Astrocyte of the spinal cord (primary cell): ENCODE measurements at regions not wholly inside any gene's neighbourhood (a gene's known extent, or its start where the extent isn't known, plus 50 kb on each side); places are given as distances from the start of the nearest gene placed in this dataset.
A peak's percentile ranks its signal among the peaks of the same experiment; 100 is the strongest.
"Not testable (repeated sequence)": the region's sequence is repeated elsewhere in the genome, so short reads cannot be mapped to it uniquely, and the experiment has no call there.

Source experiments
- DNase-seq: peaks from one replicate; pipeline ENCODE4 v3.0.0; 2011; ENCODE audit warnings: low read depth, low spot score
- H3K4me3 ChIP-seq: 2 replicates; pipeline ENCODE4 v1.5.1; 2011; ENCODE audit warnings: low read depth, mild to moderate bottlenecking, low read length, moderate library complexity
- in situ Hi-C: cut with HindIII; loops from 2 replicates; pipeline ENCODE4 v1.10.0; 2017; ENCODE audit warnings: low sequenced_read_pairs
- TF ChIP-seq, protein P1 (sequence below): IDR thresholded peaks from 2 replicates; pipeline ENCODE4 v1.5.1; 2012; ENCODE audit warnings: low read depth, mild to moderate bottlenecking, low read length, inconsistent platforms

DNA sequence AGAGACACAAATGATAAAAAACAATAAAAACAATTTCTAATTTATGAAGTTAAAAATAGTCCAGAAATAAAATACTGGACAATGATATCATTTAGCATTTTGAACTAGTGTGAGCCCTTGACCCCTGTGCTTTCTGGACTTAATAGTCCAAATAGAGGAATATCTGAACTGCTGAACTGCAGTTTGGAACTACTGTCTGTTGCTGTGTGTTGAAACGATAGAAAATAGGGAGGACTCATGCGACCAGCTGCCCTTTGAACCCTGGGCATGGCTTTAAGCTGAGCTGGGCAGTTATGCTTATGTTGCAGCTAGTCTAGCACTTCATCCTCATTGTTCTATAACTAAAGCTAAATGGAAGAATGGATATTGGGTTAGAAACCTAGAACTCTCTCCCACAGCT, 99.5 kb downstream of the FMR1NB start:
- no peak overlapping the region for H3K4me3 ChIP-seq
- in situ Hi-C loops, result no loop called here
- DNase-seq, result no peak
- TF ChIP-seq, protein P1, sequence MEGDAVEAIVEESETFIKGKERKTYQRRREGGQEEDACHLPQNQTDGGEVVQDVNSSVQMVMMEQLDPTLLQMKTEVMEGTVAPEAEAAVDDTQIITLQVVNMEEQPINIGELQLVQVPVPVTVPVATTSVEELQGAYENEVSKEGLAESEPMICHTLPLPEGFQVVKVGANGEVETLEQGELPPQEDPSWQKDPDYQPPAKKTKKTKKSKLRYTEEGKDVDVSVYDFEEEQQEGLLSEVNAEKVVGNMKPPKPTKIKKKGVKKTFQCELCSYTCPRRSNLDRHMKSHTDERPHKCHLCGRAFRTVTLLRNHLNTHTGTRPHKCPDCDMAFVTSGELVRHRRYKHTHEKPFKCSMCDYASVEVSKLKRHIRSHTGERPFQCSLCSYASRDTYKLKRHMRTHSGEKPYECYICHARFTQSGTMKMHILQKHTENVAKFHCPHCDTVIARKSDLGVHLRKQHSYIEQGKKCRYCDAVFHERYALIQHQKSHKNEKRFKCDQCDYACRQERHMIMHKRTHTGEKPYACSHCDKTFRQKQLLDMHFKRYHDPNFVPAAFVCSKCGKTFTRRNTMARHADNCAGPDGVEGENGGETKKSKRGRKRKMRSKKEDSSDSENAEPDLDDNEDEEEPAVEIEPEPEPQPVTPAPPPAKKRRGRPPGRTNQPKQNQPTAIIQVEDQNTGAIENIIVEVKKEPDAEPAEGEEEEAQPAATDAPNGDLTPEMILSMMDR, result no peak

DNA sequence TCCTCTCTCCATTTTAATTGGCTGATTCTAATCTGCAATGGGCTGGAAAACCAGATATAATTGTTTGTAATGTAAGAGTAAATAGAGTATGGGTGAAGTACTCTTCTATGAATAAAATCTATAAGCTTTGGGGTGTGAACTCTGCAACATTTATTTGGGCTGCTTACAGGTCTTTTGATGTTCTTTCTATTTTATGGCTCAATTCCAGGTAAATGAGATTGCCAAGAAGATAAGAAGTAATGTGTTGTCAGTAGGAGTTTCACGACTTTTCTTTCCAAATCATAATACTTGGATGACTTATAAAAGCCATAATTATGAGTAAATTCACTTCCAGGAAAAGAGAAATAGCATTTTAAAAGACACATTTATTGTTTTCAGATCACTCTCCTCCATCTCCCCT, 103.5 kb downstream of the FMR1NB start:
- DNase-seq, result no peak
- in situ Hi-C loops, result no loop called here

DNA sequence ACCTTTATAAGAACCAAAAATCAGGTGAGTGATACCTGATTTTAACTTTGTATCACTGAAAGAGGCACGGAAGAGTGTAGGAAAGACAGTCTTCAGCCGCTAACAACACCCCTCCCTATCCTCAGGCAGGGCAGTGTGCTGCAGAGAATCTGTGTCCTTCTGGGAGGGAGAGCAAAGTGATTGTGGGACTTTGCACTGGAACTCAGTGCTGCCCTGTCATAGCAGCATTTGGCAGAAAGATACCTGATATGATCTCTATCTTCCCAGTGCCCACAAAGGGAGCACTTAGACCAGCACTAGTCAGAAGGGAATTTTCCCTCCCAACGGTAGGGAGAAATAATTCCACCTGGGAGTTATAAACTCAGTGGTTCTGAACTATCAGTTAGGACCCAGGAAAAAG, 139.0 kb downstream of the FMR1NB start:
- TF ChIP-seq, protein P1, result no peak
- in situ Hi-C loops, result no loop called here
- DNase-seq, result no peak
- no peak overlapping the region for H3K4me3 ChIP-seq

More for the DNA sequence above, 103.5 kb downstream of the FMR1NB start:
- TF ChIP-seq, protein P1, result no peak
- no peak overlapping the region for H3K4me3 ChIP-seq

DNA sequence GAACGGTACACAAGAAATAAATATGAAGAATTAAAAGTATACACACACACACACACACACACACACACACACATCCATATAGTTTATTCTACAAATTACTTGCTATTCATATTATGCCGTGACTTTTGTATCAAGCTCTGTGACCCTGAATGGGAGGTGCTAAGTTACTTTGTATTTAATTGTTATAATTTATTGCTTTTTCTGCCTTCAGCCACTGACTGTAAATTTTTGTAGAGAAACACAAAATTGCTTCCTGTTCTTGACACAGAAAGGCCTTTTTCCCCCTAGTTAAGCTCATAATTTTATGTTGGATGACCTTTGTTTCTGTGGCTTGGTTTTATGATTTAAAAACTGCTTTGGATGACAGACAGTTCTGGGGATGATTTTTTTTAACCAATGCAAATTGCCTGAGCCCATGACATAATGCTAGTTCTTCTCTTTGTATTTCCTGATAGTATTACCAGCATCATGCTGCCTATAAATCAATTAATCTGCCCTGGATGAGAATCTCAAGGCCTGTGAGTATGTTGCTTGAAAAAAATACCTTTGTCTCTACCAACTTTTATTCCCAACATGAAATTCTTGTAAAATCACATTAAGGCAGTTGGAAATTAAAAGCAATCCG, 140.0 kb downstream of the FMR1NB start:
- TF ChIP-seq, protein P1, result no peak
- DNase-seq, result no peak
- in situ Hi-C loops, result no loop called here
- H3K4me3 ChIP-seq, result no peak overlapping the region

DNA sequence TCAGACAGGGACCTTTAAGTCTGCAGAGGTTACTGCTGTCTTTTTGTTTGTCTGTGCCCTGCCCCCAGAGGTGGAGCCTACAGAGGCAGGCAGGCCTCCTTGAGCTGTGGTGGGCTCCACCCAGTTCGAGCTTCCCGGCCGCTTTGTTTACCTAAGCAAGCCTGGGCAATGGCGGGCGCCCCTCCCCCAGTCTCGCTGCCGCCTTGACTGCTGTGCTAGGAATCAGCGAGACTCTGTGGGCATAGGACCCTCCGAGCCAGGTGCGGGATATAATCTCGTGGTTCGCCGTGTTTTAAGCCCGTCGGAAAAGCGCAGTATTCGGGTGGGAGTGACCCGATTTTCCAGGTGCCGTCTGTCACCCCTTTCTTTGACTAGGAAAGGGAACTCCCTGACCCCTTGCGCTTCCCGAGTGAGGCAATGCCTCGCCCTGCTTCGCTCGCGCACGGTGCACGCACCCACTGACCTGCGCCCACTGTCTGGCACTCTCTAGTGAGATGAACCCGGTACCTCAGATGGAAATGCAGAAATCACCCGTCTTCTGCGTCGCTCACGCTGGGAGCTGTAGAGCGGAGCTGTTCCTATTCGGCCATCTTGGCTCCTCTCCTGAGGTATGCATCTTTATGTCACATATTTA, 147.9 kb downstream of the FMR1NB start:
- in situ Hi-C loops, H3K4me3 ChIP-seq, DNase-seq: not testable (repeated sequence)

DNA sequence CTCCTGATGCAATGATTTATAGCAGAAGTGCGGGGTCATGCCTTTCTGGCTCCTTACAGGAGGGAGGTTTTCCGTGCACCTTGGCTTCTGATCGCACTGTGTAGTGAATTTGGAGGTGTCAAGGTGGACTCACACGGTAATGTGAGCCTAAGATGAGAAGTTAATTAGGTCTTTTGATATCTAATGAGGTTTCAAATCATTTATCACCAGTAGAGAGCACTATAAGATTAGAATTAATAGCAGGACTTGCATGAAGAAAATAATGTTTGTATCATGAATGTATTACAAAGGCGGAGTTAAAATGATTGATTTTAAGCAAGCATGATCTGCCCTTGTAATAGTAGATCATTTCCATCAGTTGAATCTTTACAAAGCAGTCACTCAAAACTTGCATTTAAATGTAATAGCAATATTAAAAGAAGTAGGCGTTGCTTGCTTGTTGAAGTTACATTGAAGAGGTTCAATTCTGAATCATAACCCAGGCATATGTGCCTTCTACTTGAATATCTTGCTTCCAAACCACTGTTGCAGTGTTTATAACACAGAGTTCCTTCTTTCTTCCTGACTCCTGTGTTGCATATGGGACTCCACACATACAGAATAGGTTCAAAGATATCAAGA, 152.1 kb downstream of the FMR1NB start:
- TF ChIP-seq, protein P1, result no peak
- peak; percentile 6 for DNase-seq
- H3K4me3 ChIP-seq, result no peak overlapping the region
- in situ Hi-C loops, result no loop called here

DNA sequence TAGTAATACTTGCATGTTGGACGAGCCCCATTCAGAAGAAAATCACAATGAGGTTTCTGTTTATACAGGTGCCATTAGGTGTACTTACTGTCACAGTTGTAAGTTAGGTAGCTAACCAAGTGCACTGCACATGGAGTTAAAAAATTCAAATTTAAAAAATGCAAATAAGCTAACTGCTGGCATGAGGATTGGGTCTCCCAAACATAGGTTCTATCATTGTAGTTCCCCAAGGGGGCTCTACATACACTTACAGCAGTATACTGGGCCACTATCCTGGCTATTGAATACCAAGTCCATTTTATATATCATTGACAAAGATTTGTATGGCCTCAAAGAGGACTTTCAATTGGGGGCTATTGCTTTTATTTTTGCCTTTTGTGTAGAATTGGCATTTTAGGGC, 153.4 kb downstream of the FMR1NB start:
- TF ChIP-seq, protein P1, result no peak
- H3K4me3 ChIP-seq, result no peak overlapping the region
- in situ Hi-C loops, result no loop called here
- DNase-seq, result no peak
